Fibroblast of lung (primary cell): ENCODE measurements at regions not wholly inside any gene's neighbourhood (a gene's known extent, or its start where the extent isn't known, plus 50 kb on each side); places are given as distances from the start of the nearest gene placed in this dataset.
A peak's percentile ranks its signal among the peaks of the same experiment; 100 is the strongest.
"Not testable (repeated sequence)": the region's sequence is repeated elsewhere in the genome, so short reads cannot be mapped to it uniquely, and the experiment has no call there.

Source experiments
- DNase-seq, 2 donors: peaks; one replicate each; pipeline versions ENCODE4 v3.0.0 to v3.0.0-alpha.2; 2010; ENCODE audit warnings: low read depth in 2 of 2
- H2AFZ ChIP-seq: 2 replicates; pipeline ENCODE4 v1.5.1; 2012; ENCODE audit warnings: low read length, control low read depth, inconsistent platforms
- H3K27ac ChIP-seq: 2 replicates; pipeline ENCODE4 v1.5.1; 2011; ENCODE audit warnings: low read length, control low read depth; ENCODE audit not compliant: insufficient read depth
- H3K27me3 ChIP-seq: 2 replicates; pipeline ENCODE4 v1.5.1; 2011; ENCODE audit warnings: mild to moderate bottlenecking, low read length; ENCODE audit not compliant: control insufficient read depth, insufficient read depth
- H3K36me3 ChIP-seq: 2 replicates; pipeline ENCODE4 v1.5.1; 2011; ENCODE audit warnings: low read length; ENCODE audit not compliant: control insufficient read depth, insufficient read depth
- H3K4me1 ChIP-seq: 2 replicates; pipeline ENCODE4 v1.5.1; 2011; ENCODE audit warnings: low read length; ENCODE audit not compliant: control insufficient read depth, insufficient read depth; ENCODE audit errors: extremely low read depth
- H3K4me2 ChIP-seq: 2 replicates; pipeline ENCODE4 v1.5.1; 2011; ENCODE audit warnings: low read length, control low read depth; ENCODE audit not compliant: insufficient read depth; ENCODE audit errors: extremely low read depth
- H3K4me3 ChIP-seq, 4 experiments: fragments of 200-600 bp in 1 of 4; sonication (generic) in 1 of 4; replicated peaks in 1 of 4; 2 replicates each; pipeline ENCODE4 v1.5.1; 2011 to 2016; ENCODE audit warnings: low read length in 4 of 4, low read depth in 3 of 4, mild to moderate bottlenecking in 3 of 4, control low read depth in 2 of 4, inconsistent platforms in 1 of 4, mixed read lengths in 1 of 4; ENCODE audit not compliant: insufficient read depth in 1 of 4; ENCODE audit errors: control extremely low read depth in 1 of 4
- H3K79me2 ChIP-seq: 2 replicates; pipeline ENCODE4 v1.5.1; 2012; ENCODE audit warnings: mild to moderate bottlenecking, low read length, inconsistent platforms; ENCODE audit not compliant: control insufficient read depth, insufficient read depth
- H3K9ac ChIP-seq: 2 replicates; pipeline ENCODE4 v1.5.1; 2011; ENCODE audit warnings: mild to moderate bottlenecking, low read length, control low read depth; ENCODE audit not compliant: insufficient read depth
- H3K9me3 ChIP-seq: 2 replicates; pipeline ENCODE4 v1.5.1; 2012; ENCODE audit warnings: low read depth, low read length; ENCODE audit not compliant: control insufficient read depth, insufficient read depth
- H4K20me1 ChIP-seq: 2 replicates; pipeline ENCODE4 v1.5.1; 2011; ENCODE audit warnings: low read length; ENCODE audit not compliant: control insufficient read depth, insufficient read depth; ENCODE audit errors: extremely low read depth
- CTCF ChIP-seq, 2 donors: IDR thresholded peaks in 1 of 2; conservative IDR thresholded peaks in 1 of 2; 1 replicate in 1 of 2; 2 replicates in 1 of 2; pipeline ENCODE4 v1.5.1; 2011 to 2012; ENCODE audit warnings: low read length in 2 of 2, control low read depth in 1 of 2, inconsistent platforms in 1 of 2, low read depth in 1 of 2, mild to moderate bottlenecking in 1 of 2
- EZH2 ChIP-seq: IDR thresholded peaks from 2 replicates; pipeline ENCODE4 v1.5.1; 2012; ENCODE audit warnings: low read length, control low read depth, mild to moderate bottlenecking; ENCODE audit errors: missing control alignments

- no peak overlapping the region for H2AFZ ChIP-seq
- H3K27ac ChIP-seq, result peak overlapping the region; percentile 15
- H3K9ac ChIP-seq, result peak overlapping the region; percentile 50
- no peak overlapping the region for H3K4me2 ChIP-seq
- peak; percentile 55 to 65 for DNase-seq
- H4K20me1 ChIP-seq, result no peaks in the 10 kb centered on the region
- no peak for TF ChIP-seq EZH2
- TF ChIP-seq CTCF (conservative IDR thresholded peaks at IDR 0.05 in 1 of 2, IDR thresholded peaks at IDR 0.05 in 1 of 2; ENCODE audit: low read depth in 1 of 2, low read length in 2 of 2), result no peak
- H3K27me3 ChIP-seq, result no peaks in the 10 kb centered on the region
- H3K36me3 ChIP-seq, result no peaks in the 10 kb centered on the region
- no peaks in the 10 kb centered on the region for H3K9me3 ChIP-seq
- H3K79me2 ChIP-seq, result no peaks in the 10 kb centered on the region
- no peak overlapping the region for H3K4me3 ChIP-seq
- H3K4me1 ChIP-seq, result no peaks in the 10 kb centered on the region
Observed at GRCh38 chr22:44620129-44620840, 81.7 kb upstream of the PRR5 start.

- not testable (repeated sequence) for H3K27ac ChIP-seq, H3K4me2 ChIP-seq, H4K20me1 ChIP-seq, H3K9ac ChIP-seq, H3K4me3 ChIP-seq, DNase-seq, H3K27me3 ChIP-seq, H3K4me1 ChIP-seq, H3K9me3 ChIP-seq, H3K36me3 ChIP-seq, H3K79me2 ChIP-seq, H2AFZ ChIP-seq
Observed at GRCh38 chr22:44619560-44620128, 82.4 kb upstream of the PRR5 start.

DNA sequence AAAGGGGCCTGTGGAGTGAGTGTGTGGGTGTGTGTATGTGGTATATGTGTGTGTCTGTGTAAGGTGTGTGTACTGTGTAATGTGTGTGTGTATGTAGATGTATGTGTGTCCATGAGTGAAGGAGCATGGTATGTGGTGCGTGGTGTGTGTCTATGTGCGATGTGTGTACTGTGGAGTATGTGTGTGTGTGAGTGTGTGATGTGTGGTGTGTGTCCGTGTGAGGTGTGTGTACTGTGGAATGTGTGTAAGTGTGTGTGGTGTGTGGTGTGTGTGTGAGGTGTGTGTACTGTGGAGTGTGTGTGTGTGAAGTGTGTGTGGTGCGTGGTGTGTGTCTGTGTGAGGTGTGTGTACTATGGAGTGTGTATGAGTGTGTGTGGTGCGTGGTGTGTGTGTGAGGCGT lies 83.1 kb upstream of the PRR5 start:
- H3K4me1 ChIP-seq, H3K79me2 ChIP-seq, H3K9me3 ChIP-seq, H3K27ac ChIP-seq, H3K4me2 ChIP-seq, H3K9ac ChIP-seq, H2AFZ ChIP-seq, H3K4me3 ChIP-seq, H4K20me1 ChIP-seq, H3K36me3 ChIP-seq, H3K27me3 ChIP-seq, DNase-seq: not testable (repeated sequence)

DNA sequence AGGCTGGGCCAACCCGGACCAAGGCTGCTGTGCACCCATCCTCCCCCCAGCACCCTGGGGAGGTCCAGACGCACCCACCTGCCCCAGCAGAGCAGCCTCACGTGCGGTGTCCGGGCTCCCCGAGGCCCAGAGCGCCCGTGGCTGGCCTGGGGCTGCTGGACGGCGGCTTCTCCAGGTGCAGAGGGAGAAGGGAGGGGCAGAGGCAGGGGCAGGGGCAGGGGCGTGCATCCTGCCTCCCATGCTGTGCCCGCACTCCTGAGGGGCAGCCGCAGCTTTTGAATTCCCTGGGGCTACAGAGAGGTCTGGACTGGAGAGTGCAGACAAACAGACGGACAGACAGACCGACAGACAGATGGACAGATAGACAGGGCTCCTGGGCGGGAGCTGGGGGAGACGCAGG lies 83.6 kb upstream of the PRR5 start:
- no peak for DNase-seq
- no peak overlapping the region for H2AFZ ChIP-seq
- H3K4me3 ChIP-seq, result no peak overlapping the region

More for the DNA sequence above, 83.6 kb upstream of the PRR5 start:
- Histone ChIP-seq H3K4me1 (no peaks in the 10 kb centered on the region), H3K9ac (no peak overlapping the region), H4K20me1 (no peaks in the 10 kb centered on the region), H3K27ac (no peak overlapping the region), H3K36me3 (no peaks in the 10 kb centered on the region), H3K27me3 (no peaks in the 10 kb centered on the region), H3K79me2 (no peaks in the 10 kb centered on the region), H3K4me2 (no peak overlapping the region), H3K9me3 (no peaks in the 10 kb centered on the region)
- no peak for TF ChIP-seq EZH2
- no peak for TF ChIP-seq CTCF (conservative IDR thresholded peaks at IDR 0.05 in 1 of 2, IDR thresholded peaks at IDR 0.05 in 1 of 2; ENCODE audit: low read depth in 1 of 2, low read length in 2 of 2)
